Left hindlimb (tissue), 1 donor: ENCODE measurements at regions not wholly inside any gene's neighbourhood (a gene's known extent, or its start where the extent isn't known, plus 50 kb on each side); places are given as distances from the start of the nearest gene placed in this dataset.

Source experiments
- DNase-seq: peaks from one replicate; pipeline ENCODE4 v3.0.0-alpha.2; 2018

- no peak for DNase-seq
These were observed 226.5 kb upstream of the CDYL start for GRCh38 chr6:4549556-4550226.

GRCh38 chr6:4545893-4546292, 230.3 kb upstream of the CDYL start:
- DNase-seq = no peak

- DNase-seq = no peak
These were observed 232.6 kb upstream of the CDYL start for GRCh38 chr6:4543596-4543995.

GRCh38 chr6:4533576-4533975, 242.6 kb upstream of the CDYL start:
- no peak for DNase-seq

GRCh38 chr6:4531406-4531805, 244.8 kb upstream of the CDYL start:
- no peak for DNase-seq

GRCh38 chr6:4522453-4522852, 253.8 kb upstream of the CDYL start:
- no peak for DNase-seq

- DNase-seq = no peak
These were observed 255.1 kb upstream of the CDYL start for GRCh38 chr6:4521070-4521469.

GRCh38 chr6:4518506-4518905, 257.7 kb upstream of the CDYL start:
- no peak for DNase-seq

GRCh38 chr6:4516206-4516605, 260.0 kb upstream of the CDYL start:
- no peak for DNase-seq

- no peak for DNase-seq
These were observed 262.6 kb upstream of the CDYL start for GRCh38 chr6:4513561-4513960.

GRCh38 chr6:4512051-4512471, 264.1 kb upstream of the CDYL start:
- peak; percentile 62 for DNase-seq

GRCh38 chr6:4511641-4512020, 264.6 kb upstream of the CDYL start:
- DNase-seq = peak; percentile 70

- peak; percentile 74 for DNase-seq
These were observed 265.1 kb upstream of the CDYL start for GRCh38 chr6:4510906-4511640.

- no peak for DNase-seq
These were observed 265.9 kb upstream of the CDYL start for GRCh38 chr6:4510317-4510716.

- DNase-seq = no peak
These were observed 266.7 kb upstream of the CDYL start for GRCh38 chr6:4509506-4509905.

- DNase-seq = no peak
These were observed 269.4 kb upstream of the CDYL start for GRCh38 chr6:4506792-4507191.

- peak; percentile 49 for DNase-seq
These were observed 270.0 kb upstream of the CDYL start for GRCh38 chr6:4506223-4506622.

- no peak for DNase-seq
These were observed 271.5 kb upstream of the CDYL start for GRCh38 chr6:4504700-4505099.

GRCh38 chr6:4503700-4504099, 272.5 kb upstream of the CDYL start:
- no peak for DNase-seq

- no peak for DNase-seq
These were observed 279.9 kb upstream of the CDYL start for GRCh38 chr6:4496284-4496683.

GRCh38 chr6:4491501-4492260, 284.5 kb upstream of the CDYL start:
- DNase-seq = no peak

GRCh38 chr6:4489538-4489937, 286.7 kb upstream of the CDYL start:
- no peak for DNase-seq

- DNase-seq = no peak
These were observed 287.8 kb upstream of the CDYL start for GRCh38 chr6:4488389-4488788.

- no peak for DNase-seq
These were observed 288.7 kb upstream of the CDYL start for GRCh38 chr6:4487538-4487937.
